GM12892 (cell line): ENCODE measurements at regions not wholly inside any gene's neighbourhood (a gene's known extent, or its start where the extent isn't known, plus 50 kb on each side); places are given as distances from the start of the nearest gene placed in this dataset.

Source experiments
- DNase-seq: peaks from one replicate; pipeline ENCODE4 v3.0.0; 2011; ENCODE audit not compliant: insufficient read length
- FAIRE-seq: peaks from 2 replicates; lab custom pipeline; 2011; peaks lifted over from hg19 to GRCh38; lab: Jason Lieb, UNC
- POLR2A ChIP-seq: IDR thresholded peaks from 2 replicates; pipeline ENCODE4 v1.6.1; 2011; ENCODE audit warnings: low read depth, low read length, control low read depth
- POLR2AphosphoS5 ChIP-seq: IDR thresholded peaks from 2 replicates; pipeline ENCODE4 v1.6.1; 2011; ENCODE audit warnings: low read depth, low read length, control low read depth
- TAF1 ChIP-seq: IDR thresholded peaks from 2 replicates; pipeline ENCODE4 v1.6.1; 2011; ENCODE audit warnings: low read depth, mild to moderate bottlenecking, control low read depth, low read length, borderline replicate concordance

GRCh38 chr10:29922892-29923291 lies 136.5 kb downstream of the JCAD start:
- FAIRE-seq = no peak
- no peak for TF ChIP-seq POLR2A
- no peak for TF ChIP-seq POLR2AphosphoS5
- TF ChIP-seq TAF1 = no peak
- no peak for DNase-seq

- DNase-seq (no peak), FAIRE-seq (no peak)
- TF ChIP-seq POLR2A (no peak), POLR2AphosphoS5 (no peak), TAF1 (no peak)
These were observed 137.2 kb downstream of the JCAD start for GRCh38 chr10:29922226-29922625.

- FAIRE-seq (no peak), DNase-seq (no peak)
- TF ChIP-seq TAF1 (no peak), POLR2A (no peak), POLR2AphosphoS5 (no peak)
These were observed 138.3 kb downstream of the JCAD start for GRCh38 chr10:29921071-29921446.

GRCh38 chr10:29920408-29921070 lies 138.8 kb downstream of the JCAD start:
- no peak for FAIRE-seq
- no peak for DNase-seq
- TF ChIP-seq POLR2AphosphoS5 = no peak
- TF ChIP-seq TAF1 = no peak
- TF ChIP-seq POLR2A = no peak

- no peak for TF ChIP-seq TAF1
- no peak for TF ChIP-seq POLR2AphosphoS5
- TF ChIP-seq POLR2A = no peak
- FAIRE-seq = no peak
These were observed 140.6 kb downstream of the JCAD start for GRCh38 chr10:29918623-29919400.

GRCh38 chr10:29917311-29917710 lies 142.1 kb downstream of the JCAD start:
- DNase-seq (no peak), FAIRE-seq (no peak)
- TF ChIP-seq POLR2AphosphoS5 (no peak), POLR2A (no peak), TAF1 (no peak)

More at GRCh38 chr10:29918623-29919400, 140.6 kb downstream of the JCAD start:
- no peak for DNase-seq

- TF ChIP-seq POLR2A = no peak
- no peak for TF ChIP-seq POLR2AphosphoS5
- no peak for TF ChIP-seq TAF1
These were observed 142.7 kb downstream of the JCAD start for GRCh38 chr10:29916669-29917068.

GRCh38 chr10:29914986-29915785 lies 144.2 kb downstream of the JCAD start:
- no peak for FAIRE-seq
- DNase-seq = no peak
- TF ChIP-seq TAF1 = no peak
- TF ChIP-seq POLR2AphosphoS5 = no peak
- TF ChIP-seq POLR2A = no peak

More at GRCh38 chr10:29916669-29917068, 142.7 kb downstream of the JCAD start:
- DNase-seq (no peak), FAIRE-seq (no peak)

GRCh38 chr10:29908962-29909361 lies 150.4 kb downstream of the JCAD start:
- DNase-seq (no peak), FAIRE-seq (no peak)
- TF ChIP-seq POLR2AphosphoS5 (no peak), TAF1 (no peak), POLR2A (no peak)

- FAIRE-seq = no peak
- DNase-seq = no peak
- TF ChIP-seq POLR2AphosphoS5 (no peak), TAF1 (no peak), POLR2A (no peak)
These were observed 158.5 kb downstream of the JCAD start for GRCh38 chr10:29900865-29901264.
